ENCODE measurements at regions not wholly inside any gene's neighbourhood (a gene's known extent, or its start where the extent isn't known, plus 50 kb on each side); places are given as distances from the start of the nearest gene placed in this dataset.

DNA sequence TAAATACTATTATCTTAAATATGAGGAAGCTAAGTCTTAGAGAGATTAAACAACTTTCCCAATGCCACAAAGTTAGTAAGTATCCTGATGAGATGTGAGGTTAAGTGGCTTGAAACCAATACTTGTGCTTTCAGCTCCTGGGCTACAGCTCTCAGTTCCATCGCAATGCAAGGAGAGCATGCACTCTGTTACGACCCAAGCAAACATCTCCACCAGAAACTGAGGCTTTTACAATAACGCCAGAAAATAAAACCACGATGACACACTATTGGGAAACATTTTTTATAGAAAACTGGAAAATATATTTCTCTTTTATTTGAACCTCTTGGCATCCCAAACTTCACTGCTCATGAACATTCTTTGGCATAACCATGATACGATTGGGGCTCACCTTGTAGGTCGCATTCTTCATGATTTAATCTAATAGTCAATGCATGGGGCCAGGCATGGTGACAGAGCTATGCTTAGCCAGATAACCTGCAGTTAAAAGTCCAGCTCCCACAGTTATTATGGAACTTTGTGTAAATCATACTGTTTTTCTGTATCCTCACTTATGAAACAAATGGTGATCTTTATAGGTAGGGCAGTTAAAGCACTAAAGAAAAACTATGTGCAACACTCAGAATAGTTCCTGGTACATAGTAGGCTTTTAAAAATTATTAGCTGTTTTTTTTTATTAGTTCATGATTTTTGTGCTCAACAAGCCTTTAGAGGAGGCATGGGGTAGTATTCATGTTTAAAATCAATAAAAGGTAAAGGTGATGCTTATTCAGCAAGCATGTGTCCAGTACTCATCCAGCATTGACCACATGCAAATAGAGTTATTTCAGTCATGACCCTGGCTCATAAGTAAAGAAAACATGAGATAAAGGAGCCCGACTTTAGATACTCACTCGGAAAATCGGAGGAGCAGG is 238.3 kb upstream of the TRIB2 start:
- 95 to 100% methylated on average over 3 to 9 of the region's 9 CpGs for WGBS, 2 experiments (ENCODE audit: insufficient coverage in 1 of 2, insufficient read length in 1 of 2)
- no peaks in the 10 kb centered on the region for H3K36me3 ChIP-seq (ENCODE audit: control insufficient read depth, insufficient read depth, low read length)
- no peaks in the 10 kb centered on the region for H3K9me3 ChIP-seq (ENCODE audit: control insufficient read depth, low read length)
- no peak for TF ChIP-seq CTCF (conservative IDR thresholded peaks at IDR 0.05)
- H3K27me3 Mint-ChIP-seq (ENCODE audit: insufficient read depth): no peaks in the 10 kb centered on the region
- no peak overlapping the region for H3K4me3 Mint-ChIP-seq
- H3K9ac ChIP-seq (ENCODE audit: extremely low read depth, low read length, poor library complexity, severe bottlenecking): no peak overlapping the region
- no peaks in the 10 kb centered on the region for H3K36me3 Mint-ChIP-seq (ENCODE audit: low read depth)
- no peaks in the 10 kb centered on the region for H3K27me3 ChIP-seq (ENCODE audit: control insufficient read depth, insufficient read depth, low read length, poor library complexity, severe bottlenecking)
- no peak overlapping the region for H3K4me3 ChIP-seq (ENCODE audit: low read length)
- no peak overlapping the region for H3K27ac ChIP-seq (ENCODE audit: low read depth, low read length)
- no peaks in the 10 kb centered on the region for H3K4me1 Mint-ChIP-seq
- no peak for DNase-seq
- no peaks in the 10 kb centered on the region for H3K9me3 Mint-ChIP-seq
- no peak overlapping the region for H3K27ac Mint-ChIP-seq
- no peaks in the 10 kb centered on the region for H3K4me1 ChIP-seq (ENCODE audit: control insufficient read depth, insufficient read depth, low read length)

DNA sequence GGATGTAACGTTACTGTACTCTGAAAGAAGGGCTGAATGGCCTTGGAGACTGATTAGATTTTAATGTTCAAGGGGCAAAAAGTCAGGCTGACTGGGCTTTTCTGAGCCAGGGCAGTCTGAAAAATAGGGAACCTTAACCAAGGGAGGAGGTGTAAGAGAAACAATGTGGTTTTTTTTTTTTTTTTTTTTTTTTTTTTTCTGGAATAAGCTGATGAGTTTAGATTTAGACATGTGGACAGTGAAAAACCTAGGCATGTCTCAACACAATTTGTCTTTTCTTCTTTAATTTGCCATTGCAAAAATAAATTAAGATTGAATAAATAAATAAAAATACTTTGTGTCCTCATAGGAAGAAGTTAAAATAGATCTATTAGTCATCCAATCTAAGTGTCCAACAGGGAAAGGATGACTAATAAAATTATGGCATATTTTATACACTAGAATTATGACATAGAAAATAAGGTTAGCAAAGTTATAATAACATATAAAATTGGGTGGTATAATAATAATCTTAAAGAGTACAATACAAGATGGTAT is 237.6 kb upstream of the TRIB2 start:
- Mint-ChIP-seq H3K4me1 (no peaks in the 10 kb centered on the region), H3K9me3 (no peaks in the 10 kb centered on the region), H3K36me3 (ENCODE audit: low read depth) (no peaks in the 10 kb centered on the region), H3K27me3 (ENCODE audit: insufficient read depth) (no peaks in the 10 kb centered on the region), H3K4me3 (no peak overlapping the region), H3K27ac (no peak overlapping the region)
- Histone ChIP-seq H3K4me1 (ENCODE audit: control insufficient read depth, insufficient read depth, low read length) (no peaks in the 10 kb centered on the region), H3K27ac (ENCODE audit: low read depth, low read length) (no peak overlapping the region), H3K27me3 (ENCODE audit: control insufficient read depth, insufficient read depth, low read length, poor library complexity, severe bottlenecking) (no peaks in the 10 kb centered on the region), H3K9ac (ENCODE audit: extremely low read depth, low read length, poor library complexity, severe bottlenecking) (no peak overlapping the region), H3K9me3 (ENCODE audit: control insufficient read depth, low read length) (no peaks in the 10 kb centered on the region), H3K4me3 (ENCODE audit: low read length) (no peak overlapping the region), H3K36me3 (ENCODE audit: control insufficient read depth, insufficient read depth, low read length) (no peaks in the 10 kb centered on the region)
- no peak for TF ChIP-seq CTCF (conservative IDR thresholded peaks at IDR 0.05)
- WGBS, 2 experiments (ENCODE audit: insufficient coverage in 1 of 2, insufficient read length in 1 of 2): 93 to 94% methylated on average over 1 of the region's 1 CpG
- DNase-seq: no peak

DNA sequence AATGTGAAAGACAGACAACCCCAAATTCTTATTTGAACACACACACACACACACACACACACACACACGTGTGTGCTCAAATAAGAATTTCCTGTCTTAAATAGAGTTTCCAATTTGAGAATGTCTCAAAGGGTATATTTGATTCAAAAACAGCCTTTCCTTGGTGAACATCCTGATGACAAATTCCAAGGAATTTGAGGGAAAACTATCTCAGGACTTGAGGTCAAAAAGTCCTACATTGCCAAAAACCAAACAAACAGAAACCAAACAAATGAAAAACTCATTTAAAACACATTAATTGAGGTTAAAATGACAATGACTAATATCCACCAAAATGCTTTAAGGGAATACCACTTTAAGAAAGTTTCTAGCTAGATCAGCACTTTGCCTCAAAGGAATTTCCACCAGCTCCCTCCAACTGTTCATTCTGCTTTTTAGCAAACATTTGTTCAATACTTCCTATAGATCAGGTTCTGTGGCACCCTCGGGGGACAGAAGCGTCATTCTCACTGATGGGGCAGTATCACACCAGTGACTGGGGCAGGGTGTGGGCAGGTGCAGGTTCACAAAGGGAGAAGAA is 232.1 kb upstream of the TRIB2 start:
- H3K4me1 ChIP-seq (ENCODE audit: control insufficient read depth, insufficient read depth, low read length): peaks cover 5% of the 10 kb centered on the region
- no peaks in the 10 kb centered on the region for H3K9me3 ChIP-seq (ENCODE audit: control insufficient read depth, low read length)
- no peak for TF ChIP-seq CTCF (conservative IDR thresholded peaks at IDR 0.05)
- H3K27me3 Mint-ChIP-seq (ENCODE audit: insufficient read depth): no peaks in the 10 kb centered on the region
- H3K4me3 Mint-ChIP-seq: no peak overlapping the region
- no peaks in the 10 kb centered on the region for H3K36me3 Mint-ChIP-seq (ENCODE audit: low read depth)
- H3K4me3 ChIP-seq (ENCODE audit: low read length): no peak overlapping the region
- no peak for DNase-seq
- no peak overlapping the region for H3K9ac ChIP-seq (ENCODE audit: extremely low read depth, low read length, poor library complexity, severe bottlenecking)
- no peaks in the 10 kb centered on the region for H3K36me3 ChIP-seq (ENCODE audit: control insufficient read depth, insufficient read depth, low read length)
- 90 to 100% methylated on average over 1 to 3 of the region's 3 CpGs for WGBS, 2 experiments (ENCODE audit: insufficient coverage in 1 of 2, insufficient read length in 1 of 2)
- H3K9me3 Mint-ChIP-seq: no peaks in the 10 kb centered on the region
- H3K4me1 Mint-ChIP-seq: peaks cover 9% of the 10 kb centered on the region
- H3K27ac ChIP-seq (ENCODE audit: low read depth, low read length): no peak overlapping the region
- no peak overlapping the region for H3K27ac Mint-ChIP-seq
- H3K27me3 ChIP-seq (ENCODE audit: control insufficient read depth, insufficient read depth, low read length, poor library complexity, severe bottlenecking): no peaks in the 10 kb centered on the region

Measured in endodermal cell (in vitro differentiated cells).